ENCODE measurements at regions not wholly inside any gene's neighbourhood (a gene's known extent, or its start where the extent isn't known, plus 50 kb on each side); places are given as distances from the start of the nearest gene placed in this dataset.

GRCh38 chr18:44579028-44579702, 101.5 kb upstream of the SETBP1 start:
- TF ChIP-seq FOXP2 (optimal IDR thresholded peaks at IDR 0.05; ENCODE audit: borderline replicate concordance, extremely low read depth, extremely low read length, insufficient read depth) (no peak), SIN3A (IDR thresholded peaks at IDR 0.05; ENCODE audit: borderline replicate concordance, insufficient read depth, low read length) (no peak), POLR2AphosphoS5 (IDR thresholded peaks at IDR 0.05; ENCODE audit: low read depth, low read length) (no peak), REST (IDR thresholded peaks at IDR 0.05; ENCODE audit: insufficient read depth in 1 of 2, low read depth in 2 of 2, low read length in 2 of 2) (no peak), TAF1 (IDR thresholded peaks at IDR 0.05; ENCODE audit: borderline replicate concordance, insufficient read depth, low read length) (no peak)

- TF ChIP-seq TAF1 (IDR thresholded peaks at IDR 0.05; ENCODE audit: borderline replicate concordance, insufficient read depth, low read length) = no peak
These were observed 100.9 kb upstream of the SETBP1 start for GRCh38 chr18:44579745-44580144.

GRCh38 chr18:44580159-44580558, 100.5 kb upstream of the SETBP1 start:
- TF ChIP-seq SIN3A (IDR thresholded peaks at IDR 0.05; ENCODE audit: borderline replicate concordance, insufficient read depth, low read length) (no peak), POLR2AphosphoS5 (IDR thresholded peaks at IDR 0.05; ENCODE audit: low read depth, low read length) (no peak), REST (IDR thresholded peaks at IDR 0.05; ENCODE audit: insufficient read depth in 1 of 2, low read depth in 2 of 2, low read length in 2 of 2) (no peak), FOXP2 (optimal IDR thresholded peaks at IDR 0.05; ENCODE audit: borderline replicate concordance, extremely low read depth, extremely low read length, insufficient read depth) (no peak), TAF1 (IDR thresholded peaks at IDR 0.05; ENCODE audit: borderline replicate concordance, insufficient read depth, low read length) (no peak)

DNA sequence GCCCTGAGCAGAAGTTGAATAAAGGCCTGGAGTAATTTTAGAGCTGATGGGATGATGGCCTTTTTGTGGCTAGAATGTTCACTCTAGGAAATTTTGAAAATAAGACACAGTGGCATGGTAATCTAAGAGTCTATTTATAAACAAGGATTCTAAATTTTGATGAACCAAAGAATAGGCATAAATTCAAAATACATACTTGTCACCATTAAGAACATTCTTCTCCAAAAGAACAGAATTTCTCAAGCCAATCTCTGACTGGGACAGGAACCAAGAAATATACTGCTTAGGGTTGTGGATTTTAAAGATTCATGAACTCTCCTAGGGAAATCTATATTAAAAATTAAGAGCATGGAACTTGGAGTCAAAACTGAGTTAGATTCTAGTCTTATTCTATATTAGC, 98.2 kb upstream of the SETBP1 start:
- no peak for TF ChIP-seq REST (IDR thresholded peaks at IDR 0.05; ENCODE audit: insufficient read depth in 1 of 2, low read depth in 2 of 2, low read length in 2 of 2)
- no peak for TF ChIP-seq TAF1 (IDR thresholded peaks at IDR 0.05; ENCODE audit: borderline replicate concordance, insufficient read depth, low read length)
- TF ChIP-seq FOXP2 (optimal IDR thresholded peaks at IDR 0.05; ENCODE audit: borderline replicate concordance, extremely low read depth, extremely low read length, insufficient read depth) = no peak
- no peak for TF ChIP-seq SIN3A (IDR thresholded peaks at IDR 0.05; ENCODE audit: borderline replicate concordance, insufficient read depth, low read length)
- no peak for TF ChIP-seq POLR2AphosphoS5 (IDR thresholded peaks at IDR 0.05; ENCODE audit: low read depth, low read length)

GRCh38 chr18:44584900-44585299, 95.8 kb upstream of the SETBP1 start:
- TF ChIP-seq REST (IDR thresholded peaks at IDR 0.05; ENCODE audit: insufficient read depth in 1 of 2, low read depth in 2 of 2, low read length in 2 of 2) = no peak
- no peak for TF ChIP-seq POLR2AphosphoS5 (IDR thresholded peaks at IDR 0.05; ENCODE audit: low read depth, low read length)
- TF ChIP-seq FOXP2 (optimal IDR thresholded peaks at IDR 0.05; ENCODE audit: borderline replicate concordance, extremely low read depth, extremely low read length, insufficient read depth) = no peak
- no peak for TF ChIP-seq SIN3A (IDR thresholded peaks at IDR 0.05; ENCODE audit: borderline replicate concordance, insufficient read depth, low read length)
- no peak for TF ChIP-seq TAF1 (IDR thresholded peaks at IDR 0.05; ENCODE audit: borderline replicate concordance, insufficient read depth, low read length)

Measured in PFSK-1 (cell line).